Right lobe of liver (tissue), 6 donors: ENCODE measurements at regions not wholly inside any gene's neighbourhood (a gene's known extent, or its start where the extent isn't known, plus 50 kb on each side); places are given as distances from the start of the nearest gene placed in this dataset.

ENCODE experiments used
- ATAC-seq, 4 donors: fragments of 200-7000 bp; cut with Tn5 transposase; one replicate each; pipeline ENCODE4 v1.9.1; 2020; ENCODE audit warnings: mild to moderate bottlenecking in 4 of 4, moderate library complexity in 4 of 4
- DNase-seq, 3 donors: peaks; one replicate each; pipeline ENCODE4 v3.0.0-alpha.2; 2020
- H3K27ac ChIP-seq, 3 donors: fragments of 200-600 bp; one replicate each; pipeline ENCODE4 v1.8.0; 2022
- H3K27me3 ChIP-seq, 2 donors: fragments of 200-600 bp; one replicate each; pipeline ENCODE4 v1.8.0; 2022
- H3K36me3 ChIP-seq, 4 donors: fragments of 200-600 bp; sonication (generic) in 1 of 4; one replicate each; pipeline versions ENCODE4 v1.5.1 to v1.8.0; 2017 to 2022; ENCODE audit warnings: control low read depth in 1 of 4
- H3K4me1 ChIP-seq, 4 donors: fragments of 200-600 bp; sonication (generic) in 1 of 4; one replicate each; pipeline versions ENCODE4 v1.5.1 to v1.8.0; 2017 to 2022; ENCODE audit warnings: control low read depth in 1 of 4
- H3K4me3 ChIP-seq, 3 donors: fragments of 200-600 bp; one replicate each; pipeline ENCODE4 v1.8.0; 2022
- H3K9me3 ChIP-seq, 4 donors: fragments of 200-600 bp; sonication (generic) in 1 of 4; one replicate each; pipeline versions ENCODE4 v1.5.1 to v1.8.0; 2017 to 2022; ENCODE audit warnings: control low read depth in 1 of 4
- POLR2A ChIP-seq: fragments of 450-650 bp; IDR thresholded peaks from one replicate; pipeline ENCODE4 v1.6.1; 2017; ENCODE audit warnings: antibody characterized with exemption, mild to moderate bottlenecking
- WGBS: methylation state at CpG from one replicate; pipeline ENCODE4 v1.1.6; 2018; ENCODE audit warnings: low coverage, low lambda C conversion rate; ENCODE audit not compliant: insufficient coverage; ENCODE audit errors: missing lambda C conversion rate; 5-methylcytosine and 5-hydroxymethylcytosine counted together
- intact Hi-C, 2 donors: fragments of 100-400 bp; cut with DNase I; formaldehyde crosslinking; loops; one replicate each; pipeline versions ENCODE4 v1.11.2 to v1.14.1; 2022
- TF ChIP-seq, protein P1 (sequence below), 4 donors: fragments of 200-600 bp in 3 of 4; fragments of 450-650 bp in 1 of 4; IDR thresholded peaks; one replicate each; pipeline versions ENCODE4 v1.5.1 to v1.8.0; 2016 to 2022; ENCODE audit warnings: antibody characterized with exemption in 4 of 4, mild to moderate bottlenecking in 2 of 4
- donor health status: DM: no; HTN: yes; CAD: no.
- donor health status: DM: no; HTN: no; CAD: no.
- donor health status: DM: no; HTN: no; CAD: no.
- donor health status: DM: no; HTN: yes; CAD: no.
- donor health status: DM: no; HTN: yes; CAD: no.

DNA sequence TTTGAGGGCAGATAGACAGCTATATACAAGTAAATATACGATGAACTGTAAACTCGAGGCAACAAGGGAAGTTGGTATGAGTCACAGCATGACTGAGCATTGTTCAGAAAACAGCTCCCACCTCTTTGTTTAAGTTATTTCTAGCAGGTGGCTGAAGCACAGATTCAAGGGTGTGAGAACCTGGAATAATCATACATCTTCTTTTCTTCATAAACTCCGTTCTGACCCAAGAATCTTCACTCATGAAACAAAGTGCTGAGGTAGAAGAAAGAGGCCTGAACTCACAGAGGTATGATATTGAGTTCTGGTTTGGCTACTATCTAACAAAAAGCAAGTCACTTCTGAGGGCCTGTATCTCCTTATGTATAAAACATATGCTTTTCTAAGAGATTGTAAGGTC lies 364.1 kb upstream of the KITLG start:
- no peak for ATAC-seq
- WGBS = 39% methylated on average over 3 of the region's 3 CpGs
- intact Hi-C loops = no loop called here
- no peak overlapping the region for H3K4me3 ChIP-seq
- no peaks in the 10 kb centered on the region for H3K4me1 ChIP-seq
- no peaks in the 10 kb centered on the region for H3K36me3 ChIP-seq
- H3K9me3 ChIP-seq = no peaks in the 10 kb centered on the region
- TF ChIP-seq, protein P1, sequence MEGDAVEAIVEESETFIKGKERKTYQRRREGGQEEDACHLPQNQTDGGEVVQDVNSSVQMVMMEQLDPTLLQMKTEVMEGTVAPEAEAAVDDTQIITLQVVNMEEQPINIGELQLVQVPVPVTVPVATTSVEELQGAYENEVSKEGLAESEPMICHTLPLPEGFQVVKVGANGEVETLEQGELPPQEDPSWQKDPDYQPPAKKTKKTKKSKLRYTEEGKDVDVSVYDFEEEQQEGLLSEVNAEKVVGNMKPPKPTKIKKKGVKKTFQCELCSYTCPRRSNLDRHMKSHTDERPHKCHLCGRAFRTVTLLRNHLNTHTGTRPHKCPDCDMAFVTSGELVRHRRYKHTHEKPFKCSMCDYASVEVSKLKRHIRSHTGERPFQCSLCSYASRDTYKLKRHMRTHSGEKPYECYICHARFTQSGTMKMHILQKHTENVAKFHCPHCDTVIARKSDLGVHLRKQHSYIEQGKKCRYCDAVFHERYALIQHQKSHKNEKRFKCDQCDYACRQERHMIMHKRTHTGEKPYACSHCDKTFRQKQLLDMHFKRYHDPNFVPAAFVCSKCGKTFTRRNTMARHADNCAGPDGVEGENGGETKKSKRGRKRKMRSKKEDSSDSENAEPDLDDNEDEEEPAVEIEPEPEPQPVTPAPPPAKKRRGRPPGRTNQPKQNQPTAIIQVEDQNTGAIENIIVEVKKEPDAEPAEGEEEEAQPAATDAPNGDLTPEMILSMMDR (IDR thresholded peaks at IDR 0.05) = no peak
- H3K27ac ChIP-seq = no peak overlapping the region
- no peak for DNase-seq
- no peaks in the 10 kb centered on the region for H3K27me3 ChIP-seq

DNA sequence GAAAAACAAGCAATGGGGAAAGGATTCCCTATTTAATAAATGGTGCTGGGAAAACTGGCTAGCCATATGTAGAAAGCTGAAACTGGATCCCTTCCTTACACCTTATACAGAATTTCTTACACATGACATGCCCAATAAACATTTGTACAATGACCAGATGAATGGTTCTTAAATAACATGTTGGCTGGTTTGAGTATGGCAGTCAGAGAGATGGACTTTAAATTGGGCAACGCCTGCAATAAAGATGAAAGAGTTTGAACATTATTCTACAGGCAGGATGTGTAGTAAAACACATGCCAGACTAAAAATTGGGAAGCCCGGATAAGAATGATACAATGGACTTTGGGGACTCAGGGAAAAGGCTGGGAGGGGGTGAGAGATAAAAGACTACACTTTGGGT lies 360.6 kb upstream of the KITLG start:
- Histone ChIP-seq H3K27me3 (no peaks in the 10 kb centered on the region), H3K4me3 (no peak overlapping the region), H3K4me1 (no peaks in the 10 kb centered on the region), H3K27ac (no peak overlapping the region), H3K36me3 (no peaks in the 10 kb centered on the region), H3K9me3 (no peaks in the 10 kb centered on the region)
- intact Hi-C loops = no loop called here
- TF ChIP-seq POLR2A = no peak
- TF ChIP-seq, protein P1 (IDR thresholded peaks at IDR 0.05) = no peak
- 67% methylated on average over 2 of the region's 2 CpGs for WGBS
- ATAC-seq (no peak), DNase-seq (no peak)

DNA sequence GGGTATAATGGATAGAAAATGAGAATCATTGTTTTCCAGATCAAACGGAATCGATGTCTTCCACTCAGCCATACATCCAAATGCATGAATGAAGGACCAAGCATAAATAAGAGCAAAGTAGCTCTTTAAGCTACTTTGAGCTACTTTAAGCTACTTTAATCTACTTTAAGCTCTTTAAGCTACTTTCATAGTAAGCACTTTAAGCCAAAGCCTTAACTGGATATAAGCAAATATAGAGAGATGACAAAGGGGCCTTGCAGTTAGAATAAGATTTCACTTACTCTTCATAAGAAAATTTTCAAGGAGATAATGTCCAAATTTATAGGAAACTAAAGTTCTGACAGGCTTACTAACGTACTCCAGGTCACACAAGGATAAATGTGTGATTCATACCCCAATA lies 355.6 kb upstream of the KITLG start:
- Histone ChIP-seq H3K27ac (no peak overlapping the region), H3K4me3 (no peak overlapping the region), H3K36me3 (no peaks in the 10 kb centered on the region), H3K27me3 (no peaks in the 10 kb centered on the region), H3K9me3 (no peaks in the 10 kb centered on the region), H3K4me1 (no peaks in the 10 kb centered on the region)
- DNase-seq = no peak
- 74% methylated on average over 3 of the region's 3 CpGs for WGBS
- TF ChIP-seq POLR2A = no peak
- TF ChIP-seq, protein P1 (IDR thresholded peaks at IDR 0.05) = no peak
- intact Hi-C loops = no loop called here
- no peak for ATAC-seq

DNA sequence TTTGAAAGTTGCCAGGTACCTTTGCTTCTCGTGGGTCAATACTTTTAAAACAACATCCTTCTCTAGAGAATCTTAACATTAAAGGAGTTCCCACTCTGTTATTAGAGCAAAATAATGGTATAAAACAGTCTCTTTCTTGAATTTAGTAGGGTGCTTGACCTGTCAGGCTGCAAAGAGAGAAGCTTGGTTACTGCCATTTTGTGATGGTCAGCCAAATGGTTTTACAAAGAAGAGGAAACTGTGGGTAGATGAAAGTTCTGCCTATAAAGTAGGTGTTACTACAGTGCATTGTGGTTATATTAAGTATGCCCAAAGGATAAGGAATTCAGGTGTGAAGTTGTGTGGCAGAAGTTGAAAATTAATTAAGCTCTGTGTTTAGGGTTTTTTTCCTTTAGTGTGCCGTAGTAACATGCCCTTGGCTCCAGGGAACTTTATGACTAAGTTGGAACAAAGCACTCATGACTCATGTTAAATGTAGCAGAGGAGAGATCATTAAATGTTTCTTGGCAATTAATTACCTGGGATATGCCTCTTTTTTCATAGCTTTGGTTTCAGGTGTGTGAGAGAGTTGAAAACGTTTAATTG lies 354.0 kb upstream of the KITLG start:
- intact Hi-C loops = no loop called here
- TF ChIP-seq, protein P1 (IDR thresholded peaks at IDR 0.05) = no peak
- TF ChIP-seq POLR2A = no peak
- ATAC-seq = no peak
- 75% methylated on average over 3 of the region's 3 CpGs for WGBS
- Histone ChIP-seq H3K4me1 (no peaks in the 10 kb centered on the region), H3K36me3 (no peaks in the 10 kb centered on the region), H3K27ac (no peak overlapping the region), H3K9me3 (no peaks in the 10 kb centered on the region), H3K4me3 (no peak overlapping the region), H3K27me3 (no peaks in the 10 kb centered on the region)
- DNase-seq = no peak

DNA sequence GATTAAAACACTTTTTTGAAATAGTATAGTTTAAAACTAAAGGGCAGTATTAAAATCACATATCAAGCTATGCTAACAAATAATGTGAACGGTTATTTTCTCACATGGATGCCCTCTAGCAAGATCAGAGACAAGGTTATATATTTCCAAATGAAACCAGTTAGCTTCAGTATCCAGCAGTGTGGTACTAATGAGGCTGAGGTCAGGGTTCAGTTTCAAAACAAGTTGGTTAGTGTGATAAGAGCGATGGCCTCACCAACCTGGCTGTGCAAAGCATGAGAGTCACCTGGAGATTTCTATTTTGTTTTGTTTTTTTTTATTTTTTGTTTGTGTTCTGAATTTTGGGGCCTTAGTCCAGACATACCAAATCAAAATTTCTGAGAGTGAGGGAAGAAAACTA lies 352.2 kb upstream of the KITLG start:
- TF ChIP-seq, protein P1 (IDR thresholded peaks at IDR 0.05) = no peak
- no peak for TF ChIP-seq POLR2A
- DNase-seq = no peak
- Histone ChIP-seq H3K27me3 (no peaks in the 10 kb centered on the region), H3K9me3 (no peaks in the 10 kb centered on the region), H3K27ac (no peak overlapping the region), H3K4me1 (no peaks in the 10 kb centered on the region), H3K4me3 (no peak overlapping the region), H3K36me3 (no peaks in the 10 kb centered on the region)
- intact Hi-C loops = no loop called here
- ATAC-seq = peak; percentile 44 to 91 (median 64)
- 27% methylated on average over 2 of the region's 2 CpGs for WGBS
